22Rv1 (cell line): ENCODE measurements at regions not wholly inside any gene's neighbourhood (a gene's known extent, or its start where the extent isn't known, plus 50 kb on each side); places are given as distances from the start of the nearest gene placed in this dataset.

Experiments
- ZFX ChIP-seq: fragments of 450-650 bp; IDR thresholded peaks from 2 replicates; pipeline ENCODE4 v1.6.1; 2017; ENCODE audit warnings: antibody characterized with exemption, borderline replicate concordance
- TF ChIP-seq, protein P1 (sequence below): fragments of 450-650 bp; IDR thresholded peaks from 2 replicates; pipeline ENCODE4 v1.5.1; 2017; ENCODE audit warnings: mild to moderate bottlenecking

DNA sequence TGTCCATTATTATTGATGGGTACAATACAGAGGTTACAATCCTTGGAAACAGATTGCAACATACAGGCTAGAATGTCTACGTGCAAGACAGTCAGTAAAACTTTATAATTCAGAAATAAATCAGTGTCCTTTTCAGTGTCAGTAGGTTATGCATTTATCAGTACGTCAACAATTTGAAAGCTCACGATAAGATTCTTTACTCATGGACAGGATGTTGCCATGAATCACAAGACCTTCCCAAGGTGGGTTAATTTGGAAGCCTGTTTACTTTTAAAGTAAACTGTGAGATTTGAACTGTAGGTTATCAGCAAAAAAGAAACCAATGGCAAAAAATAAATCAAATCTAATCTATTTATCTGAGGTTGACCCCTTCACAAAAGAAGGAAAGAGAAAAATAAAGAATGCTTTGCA, 243.9 kb upstream of the AGTR1 start:
- TF ChIP-seq, protein P1, sequence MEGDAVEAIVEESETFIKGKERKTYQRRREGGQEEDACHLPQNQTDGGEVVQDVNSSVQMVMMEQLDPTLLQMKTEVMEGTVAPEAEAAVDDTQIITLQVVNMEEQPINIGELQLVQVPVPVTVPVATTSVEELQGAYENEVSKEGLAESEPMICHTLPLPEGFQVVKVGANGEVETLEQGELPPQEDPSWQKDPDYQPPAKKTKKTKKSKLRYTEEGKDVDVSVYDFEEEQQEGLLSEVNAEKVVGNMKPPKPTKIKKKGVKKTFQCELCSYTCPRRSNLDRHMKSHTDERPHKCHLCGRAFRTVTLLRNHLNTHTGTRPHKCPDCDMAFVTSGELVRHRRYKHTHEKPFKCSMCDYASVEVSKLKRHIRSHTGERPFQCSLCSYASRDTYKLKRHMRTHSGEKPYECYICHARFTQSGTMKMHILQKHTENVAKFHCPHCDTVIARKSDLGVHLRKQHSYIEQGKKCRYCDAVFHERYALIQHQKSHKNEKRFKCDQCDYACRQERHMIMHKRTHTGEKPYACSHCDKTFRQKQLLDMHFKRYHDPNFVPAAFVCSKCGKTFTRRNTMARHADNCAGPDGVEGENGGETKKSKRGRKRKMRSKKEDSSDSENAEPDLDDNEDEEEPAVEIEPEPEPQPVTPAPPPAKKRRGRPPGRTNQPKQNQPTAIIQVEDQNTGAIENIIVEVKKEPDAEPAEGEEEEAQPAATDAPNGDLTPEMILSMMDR = no peak
- TF ChIP-seq ZFX = no peak
